ENCODE measurements at regions not wholly inside any gene's neighbourhood (a gene's known extent, or its start where the extent isn't known, plus 50 kb on each side); places are given as distances from the start of the nearest gene placed in this dataset.

GRCh38 chr1:60244906-60245305 lies 171.3 kb upstream of the C1orf87 start:
- TF ChIP-seq PATZ1 (CRISPR knock-in tag; IDR thresholded peaks at IDR 0.05; ENCODE audit: borderline replicate concordance): no peak
- no peak for TF ChIP-seq POU6F1 (CRISPR knock-in tag; IDR thresholded peaks at IDR 0.05; ENCODE audit: borderline replicate concordance, low read depth)
- TF ChIP-seq ZFP30 (CRISPR knock-in tag; IDR thresholded peaks at IDR 0.05): no peak
- no peak for TF ChIP-seq TOX (CRISPR knock-in tag; IDR thresholded peaks at IDR 0.05; ENCODE audit: borderline replicate concordance)
- TF ChIP-seq ESRRG (CRISPR knock-in tag; IDR thresholded peaks at IDR 0.05): no peak
- no peak for TF ChIP-seq PPARA (CRISPR knock-in tag; IDR thresholded peaks at IDR 0.05; ENCODE audit: borderline replicate concordance)
- TF ChIP-seq ISL1 (CRISPR knock-in tag; IDR thresholded peaks at IDR 0.05): no peak
- TF ChIP-seq SNAI2 (CRISPR knock-in tag; IDR thresholded peaks at IDR 0.05): no peak
- TF ChIP-seq ARNTL (CRISPR knock-in tag; IDR thresholded peaks at IDR 0.05; ENCODE audit: borderline replicate concordance, low read depth): no peak
- TF ChIP-seq BACH2 (CRISPR knock-in tag; IDR thresholded peaks at IDR 0.05; ENCODE audit: borderline replicate concordance): no peak
- TF ChIP-seq CREB5 (CRISPR knock-in tag; IDR thresholded peaks at IDR 0.05; ENCODE audit: low read depth): no peak
